GM12878 (cell line): ENCODE measurements at regions not wholly inside any gene's neighbourhood (a gene's known extent, or its start where the extent isn't known, plus 50 kb on each side); places are given as distances from the start of the nearest gene placed in this dataset.

Experiments
- ATAC-seq: fragments of 200-7000 bp; cut with Tn5 transposase; 3 replicates; pipeline ENCODE4 v1.9.1; 2020; ENCODE audit warnings: mild to moderate bottlenecking, moderate library complexity
- BruUV-seq: library from RNA; stranded (reverse); fragments of 400-500 nt; replicated peaks from 2 replicates; lab custom pipeline; 2021; lab: Mats Ljungman, UMichigan
- CTCF ChIA-PET: fragments of 300-600 bp; sonication (Branson Sonifier 250); formaldehyde crosslinking; extraction: SDS; loops from one replicate; lab custom pipeline; 2021; ENCODE audit warnings: inconsistent platforms; lab: Yijun Ruan, JAX
- POLR2A ChIA-PET: fragments of 350-600 bp; formaldehyde crosslinking; extraction: SDS; loops from one replicate; lab custom pipeline; 2021; ENCODE audit warnings: inconsistent platforms; lab: Charles Lee
- RAD21 ChIA-PET: fragments of 300-600 bp; sonication (Branson Sonifier 250); formaldehyde crosslinking; loops from one replicate; lab custom pipeline; 2023; ENCODE audit warnings: antibody characterized with exemption; ENCODE audit not compliant: unreplicated experiment; lab: Charles Lee
- SMC1A ChIA-PET: fragments of 300-600 bp; sonication (Branson Sonifier 250); formaldehyde crosslinking; loops from one replicate; lab custom pipeline; 2023; ENCODE audit not compliant: unreplicated experiment, uncharacterized antibody; lab: Charles Lee
- DNase-seq: peaks from one replicate; pipeline ENCODE4 v3.0.0-alpha.2; 2011; ENCODE audit warnings: low read depth, low spot score
- FAIRE-seq: peaks from 3 replicates; lab custom pipeline; 2011; peaks lifted over from hg19 to GRCh38; lab: Jason Lieb, UNC
- H2AFZ ChIP-seq: 2 replicates; pipeline ENCODE4 v1.6.0; 2011; ENCODE audit warnings: low read depth, low read length, control low read depth; ENCODE audit not compliant: control insufficient read depth
- H3K27ac ChIP-seq: 2 replicates; pipeline ENCODE4 v1.5.1; 2011; ENCODE audit warnings: control low read depth; ENCODE audit not compliant: control insufficient read depth, insufficient read depth
- H3K27me3 ChIP-seq, 2 experiments: replicated peaks in 1 of 2; 2 replicates each; pipeline versions ENCODE4 v1.6.0 to v1.6.1; 2011; ENCODE audit warnings: low read length in 1 of 2; ENCODE audit not compliant: control insufficient read depth in 2 of 2, insufficient read depth in 2 of 2
- H3K36me3 ChIP-seq, 2 experiments: 2 replicates each; pipeline ENCODE4 v1.5.1; 2011; ENCODE audit warnings: low read length in 1 of 2; ENCODE audit not compliant: control insufficient read depth in 2 of 2, insufficient read depth in 2 of 2
- H3K4me1 ChIP-seq: 2 replicates; pipeline ENCODE4 v1.6.1; 2011; ENCODE audit warnings: mild to moderate bottlenecking, low read length, moderate library complexity, mixed read lengths; ENCODE audit not compliant: control insufficient read depth, insufficient read depth
- H3K4me2 ChIP-seq: 2 replicates; pipeline ENCODE4 v1.6.0; 2011; ENCODE audit warnings: control low read depth; ENCODE audit not compliant: control insufficient read depth, insufficient read depth
- H3K4me3 ChIP-seq: fragments of 200-600 bp; sonication (generic); 2 replicates; pipeline ENCODE4 v1.5.1; 2016
- H3K79me2 ChIP-seq: 2 replicates; pipeline ENCODE4 v1.6.0; 2011; ENCODE audit warnings: low read length; ENCODE audit not compliant: control insufficient read depth, insufficient read depth
- H3K9ac ChIP-seq: 2 replicates; pipeline ENCODE4 v1.8.0; 2011; ENCODE audit warnings: low read length, control low read depth, mixed read lengths; ENCODE audit not compliant: control insufficient read depth, insufficient read depth
- H3K9me3 ChIP-seq: replicated peaks from 3 replicates; pipeline ENCODE4 v1.5.1; 2011; ENCODE audit warnings: mild to moderate bottlenecking, low read length; ENCODE audit not compliant: control insufficient read depth, insufficient read depth
- H4K20me1 ChIP-seq: 2 replicates; pipeline ENCODE4 v1.6.0; 2011; ENCODE audit not compliant: control insufficient read depth, insufficient read depth
- ATF2 ChIP-seq: IDR thresholded peaks from 2 replicates; pipeline ENCODE4 v1.6.1; 2012; ENCODE audit warnings: low read length, inconsistent platforms
- BCL3 ChIP-seq: IDR thresholded peaks from 2 replicates; pipeline ENCODE4 v1.6.1; 2011; ENCODE audit warnings: borderline replicate concordance, low read depth, mild to moderate bottlenecking, moderate library complexity, low read length; ENCODE audit not compliant: insufficient read depth, poor library complexity, severe bottlenecking
- BCLAF1 ChIP-seq: fragments of 450-650 bp; IDR thresholded peaks from 2 replicates; pipeline ENCODE4 v1.6.1; 2017; ENCODE audit warnings: antibody characterized with exemption, mild to moderate bottlenecking, moderate library complexity
- BRCA1 ChIP-seq: IDR thresholded peaks from 2 replicates; pipeline ENCODE4 v1.6.1; 2011; ENCODE audit warnings: low read depth, low read length, improper control_type of control experiment
- ESRRA ChIP-seq: IDR thresholded peaks from 2 replicates; pipeline ENCODE4 v1.6.1; 2012; ENCODE audit warnings: mild to moderate bottlenecking, low read length, improper control_type of control experiment
- IKZF2 ChIP-seq, 2 experiments: fragments of 450-650 bp; IDR thresholded peaks; 2 replicates each; pipeline ENCODE4 v1.6.1; 2017; ENCODE audit warnings: mild to moderate bottlenecking in 2 of 2, moderate library complexity in 2 of 2
- KLF5 ChIP-seq: fragments of 450-650 bp; IDR thresholded peaks from 2 replicates; pipeline ENCODE4 v1.6.1; 2014; ENCODE audit warnings: mild to moderate bottlenecking; ENCODE audit not compliant: partially characterized antibody
- NBN ChIP-seq: fragments of 450-650 bp; IDR thresholded peaks from 2 replicates; pipeline ENCODE4 v1.6.1; 2016
- PKNOX1 ChIP-seq: fragments of 450-650 bp; IDR thresholded peaks from 2 replicates; pipeline ENCODE4 v1.6.1; 2016; ENCODE audit warnings: mild to moderate bottlenecking
- POLR2A ChIP-seq: IDR thresholded peaks from 2 replicates; pipeline ENCODE4 v1.6.1; 2011; ENCODE audit warnings: low read depth, mild to moderate bottlenecking, low read length
- TCF3 ChIP-seq: IDR thresholded peaks from 2 replicates; pipeline ENCODE4 v1.6.1; 2012; ENCODE audit warnings: low read depth, mild to moderate bottlenecking, low read length, borderline replicate concordance; ENCODE audit not compliant: insufficient read depth
- YBX1 ChIP-seq: fragments of 450-650 bp; IDR thresholded peaks from 2 replicates; pipeline ENCODE4 v1.6.1; 2016; ENCODE audit warnings: antibody characterized with exemption
- ZNF217 ChIP-seq: fragments of 450-650 bp; IDR thresholded peaks from 2 replicates; pipeline ENCODE4 v1.6.1; 2017; ENCODE audit warnings: antibody characterized with exemption, mild to moderate bottlenecking
- ZNF384 ChIP-seq: IDR thresholded peaks from 2 replicates; pipeline ENCODE4 v1.6.1; 2012; ENCODE audit warnings: low read depth, mild to moderate bottlenecking, low read length, improper control_type of control experiment, borderline replicate concordance
- WGBS: methylation state at CpG from one replicate; pipeline ENCODE4 v1.1.6; 2016; ENCODE audit warnings: low lambda C conversion rate; ENCODE audit not compliant: insufficient replicate concordance, insufficient coverage; ENCODE audit errors: missing lambda C conversion rate; 5-methylcytosine and 5-hydroxymethylcytosine counted together
- in situ Hi-C: fragments of 300-500 bp; cut with MboI; formaldehyde crosslinking; loops from 9 replicates; pipeline ENCODE4 v1.14.3; 2018; ENCODE audit warnings: mixed read lengths
- intact Hi-C: fragments of 100-400 bp; cut with micrococcal nuclease; formaldehyde crosslinking; loops from one replicate; pipeline ENCODE4 v1.14.2; 2022; ENCODE audit not compliant: unreplicated experiment
- TF ChIP-seq, protein P1 (sequence below): IDR thresholded peaks from 2 replicates; pipeline ENCODE4 v1.6.1; 2012; ENCODE audit warnings: low read depth, low read length, improper control_type of control experiment

DNA sequence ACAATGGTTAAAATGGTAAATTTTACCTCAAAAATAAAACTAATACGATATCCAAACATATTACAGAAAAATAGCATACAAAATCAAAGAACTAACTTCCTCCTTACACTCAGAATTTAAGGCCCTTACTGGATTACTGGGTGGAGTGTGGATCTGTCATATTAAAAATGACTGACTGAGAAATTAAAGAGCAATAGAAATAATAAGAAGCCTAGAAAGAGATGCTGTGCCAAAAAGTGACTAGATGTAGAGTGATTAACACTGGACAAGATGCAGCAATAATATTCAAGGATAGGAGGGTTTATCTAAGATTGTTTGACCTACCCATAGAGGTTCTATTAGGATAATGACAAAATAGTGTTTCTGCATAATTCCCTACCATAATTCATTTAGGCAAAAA, 424.3 kb downstream of the SETD4 start (continued):
- TF ChIP-seq PKNOX1 (no peak), NBN (no peak), BRCA1 (no peak), POLR2A (no peak), ESRRA (no peak)

- H3K79me2 ChIP-seq = no peaks in the 10 kb centered on the region
- H3K4me2 ChIP-seq = no peak overlapping the region
- FAIRE-seq (no peak), ATAC-seq (no peak), DNase-seq (no peak)
- RAD21 ChIA-PET = no interaction called here
- intact Hi-C loops = no loop called here
- H3K27ac ChIP-seq = no peak overlapping the region
- in situ Hi-C loops = no loop called here
- no peaks in the 10 kb centered on the region for H4K20me1 ChIP-seq
- no TSS peak for BruUV-seq
- POLR2A ChIA-PET = no interaction called here
- CTCF ChIA-PET = no interaction called here
- TF ChIP-seq KLF5 = no peak
- no peak for TF ChIP-seq BCLAF1
- TF ChIP-seq, protein P1, sequence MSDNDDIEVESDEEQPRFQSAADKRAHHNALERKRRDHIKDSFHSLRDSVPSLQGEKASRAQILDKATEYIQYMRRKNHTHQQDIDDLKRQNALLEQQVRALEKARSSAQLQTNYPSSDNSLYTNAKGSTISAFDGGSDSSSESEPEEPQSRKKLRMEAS = no peak
- no peak for TF ChIP-seq TCF3
- TF ChIP-seq IKZF2 (IDR thresholded peaks at IDR 0.05) = no peak
- TF ChIP-seq BCL3 = no peak
- no peak for TF ChIP-seq YBX1
- no peak for TF ChIP-seq ATF2
- no peak for TF ChIP-seq ZNF384
- no peak for TF ChIP-seq ZNF217
- no peaks in the 10 kb centered on the region for H3K36me3 ChIP-seq
- H3K9ac ChIP-seq = no peak overlapping the region
- SMC1A ChIA-PET = no interaction called here
- H3K4me3 ChIP-seq = no peak overlapping the region
- 16% methylated on average over 2 of the region's 2 CpGs for WGBS
- no peaks in the 10 kb centered on the region for H3K9me3 ChIP-seq
- H2AFZ ChIP-seq = no peak overlapping the region
- H3K4me1 ChIP-seq = no peaks in the 10 kb centered on the region
- H3K27me3 ChIP-seq = no peaks in the 10 kb centered on the region; a peak in 1 of 4 replicates
Measured at GRCh38 chr21:35635261-35635660, 425.1 kb downstream of the SETD4 start.
